SK-N-SH treated with all-trans-retinoic acid at 6 μM for 48 hours (cell line): ENCODE measurements at regions not wholly inside any gene's neighbourhood (a gene's known extent, or its start where the extent isn't known, plus 50 kb on each side); places are given as distances from the start of the nearest gene placed in this dataset.

Source experiments
- ATAC-seq: fragments of 200-7000 bp; cut with Tn5 transposase; 3 replicates; pipeline ENCODE4 v1.9.1; 2020; ENCODE audit warnings: mild to moderate bottlenecking, moderate library complexity
- ARNTL ChIP-seq: fragments of 450-650 bp; formaldehyde crosslinking; IDR thresholded peaks from 2 replicates; pipeline ENCODE4 v1.5.0; 2020; ENCODE audit warnings: low read depth, mild to moderate bottlenecking, moderate library complexity, borderline replicate concordance
- BACH2 ChIP-seq: fragments of 250-450 bp; sonication (Bioruptor Pico); IDR thresholded peaks from 2 replicates; pipeline ENCODE4 v1.9.0; 2021; ENCODE audit warnings: mild to moderate bottlenecking, borderline replicate concordance
- CREB5 ChIP-seq: fragments of 250-450 bp; sonication (Bioruptor Pico); IDR thresholded peaks from 2 replicates; pipeline ENCODE4 v1.5.1; 2020; ENCODE audit warnings: low read depth, mild to moderate bottlenecking, moderate library complexity
- CSRNP3 ChIP-seq: fragments of 250-450 bp; sonication (Bioruptor Pico); IDR thresholded peaks from 2 replicates; pipeline ENCODE4 v1.5.1; 2021; ENCODE audit warnings: mild to moderate bottlenecking, moderate library complexity
- ESRRG ChIP-seq: fragments of 250-450 bp; sonication (Bioruptor Pico); IDR thresholded peaks from 2 replicates; pipeline ENCODE4 v1.6.1; 2021; ENCODE audit warnings: mild to moderate bottlenecking
- GLIS3 ChIP-seq: fragments of 250-450 bp; sonication (Bioruptor Pico); IDR thresholded peaks from 2 replicates; pipeline ENCODE4 v1.5.0; 2020; ENCODE audit warnings: mild to moderate bottlenecking, moderate library complexity
- ISL1 ChIP-seq: fragments of 250-450 bp; sonication (Bioruptor Pico); IDR thresholded peaks from 2 replicates; pipeline ENCODE4 v2.1.2; 2022; ENCODE audit warnings: mild to moderate bottlenecking, moderate library complexity
- OSR1 ChIP-seq: fragments of 250-450 bp; sonication (Bioruptor Pico); IDR thresholded peaks from 2 replicates; pipeline ENCODE4 v1.8.0; 2022; ENCODE audit warnings: moderate library complexity, mild to moderate bottlenecking, inconsistent platforms
- PATZ1 ChIP-seq: fragments of 250-450 bp; sonication (Bioruptor Pico); IDR thresholded peaks from 2 replicates; pipeline ENCODE4 v1.8.0; 2020; ENCODE audit warnings: mild to moderate bottlenecking, moderate library complexity, borderline replicate concordance
- POU6F1 ChIP-seq: fragments of 250-450 bp; sonication (Bioruptor Pico); IDR thresholded peaks from 2 replicates; pipeline ENCODE4 v1.8.0; 2021; ENCODE audit warnings: low read depth, mild to moderate bottlenecking, moderate library complexity, borderline replicate concordance
- PPARA ChIP-seq: fragments of 250-450 bp; sonication (Bioruptor Pico); IDR thresholded peaks from 2 replicates; pipeline ENCODE4 v1.5.0; 2020; ENCODE audit warnings: mild to moderate bottlenecking, borderline replicate concordance
- RARB ChIP-seq: fragments of 250-450 bp; sonication (Bioruptor Pico); IDR thresholded peaks from 2 replicates; pipeline ENCODE4 v1.8.0; 2021; ENCODE audit warnings: mild to moderate bottlenecking, moderate library complexity
- SNAI2 ChIP-seq: fragments of 250-450 bp; sonication (Bioruptor Pico); IDR thresholded peaks from 2 replicates; pipeline ENCODE4 v1.5.0; 2020; ENCODE audit warnings: mild to moderate bottlenecking, moderate library complexity
- TCF4 ChIP-seq: fragments of 250-450 bp; sonication (Bioruptor Pico); IDR thresholded peaks from 2 replicates; pipeline ENCODE4 v1.8.0; 2021; ENCODE audit warnings: mild to moderate bottlenecking, moderate library complexity, borderline replicate concordance
- ZC3H10 ChIP-seq: fragments of 250-450 bp; sonication (Bioruptor Pico); IDR thresholded peaks from 2 replicates; pipeline ENCODE4 v1.5.1; 2021; ENCODE audit warnings: mild to moderate bottlenecking, moderate library complexity
- ZFP3 ChIP-seq: fragments of 250-450 bp; sonication (Bioruptor Pico); IDR thresholded peaks from 2 replicates; pipeline ENCODE4 v1.5.0; 2020; ENCODE audit warnings: mild to moderate bottlenecking, moderate library complexity
- ZFP30 ChIP-seq: fragments of 450-650 bp; formaldehyde crosslinking; IDR thresholded peaks from 2 replicates; pipeline ENCODE4 v1.5.0; 2022; ENCODE audit warnings: mild to moderate bottlenecking, moderate library complexity
- ZNF565 ChIP-seq: fragments of 450-650 bp; formaldehyde crosslinking; conservative IDR thresholded peaks from 2 replicates; pipeline ENCODE4 v1.5.0; 2020; ENCODE audit warnings: low read depth, mild to moderate bottlenecking, moderate library complexity
- ZNF70 ChIP-seq: fragments of 450-650 bp; formaldehyde crosslinking; IDR thresholded peaks from 2 replicates; pipeline ENCODE4 v1.5.0; 2020; ENCODE audit warnings: mild to moderate bottlenecking, moderate library complexity
- ZNF8 ChIP-seq: fragments of 450-650 bp; formaldehyde crosslinking; IDR thresholded peaks from 2 replicates; pipeline ENCODE4 v1.5.0; 2020; ENCODE audit warnings: mild to moderate bottlenecking, moderate library complexity
- TF ChIP-seq, protein P1 (sequence below): fragments of 250-450 bp; sonication (Bioruptor Pico); IDR thresholded peaks from 2 replicates; pipeline ENCODE4 v1.5.0; 2020; ENCODE audit warnings: mild to moderate bottlenecking, moderate library complexity

DNA sequence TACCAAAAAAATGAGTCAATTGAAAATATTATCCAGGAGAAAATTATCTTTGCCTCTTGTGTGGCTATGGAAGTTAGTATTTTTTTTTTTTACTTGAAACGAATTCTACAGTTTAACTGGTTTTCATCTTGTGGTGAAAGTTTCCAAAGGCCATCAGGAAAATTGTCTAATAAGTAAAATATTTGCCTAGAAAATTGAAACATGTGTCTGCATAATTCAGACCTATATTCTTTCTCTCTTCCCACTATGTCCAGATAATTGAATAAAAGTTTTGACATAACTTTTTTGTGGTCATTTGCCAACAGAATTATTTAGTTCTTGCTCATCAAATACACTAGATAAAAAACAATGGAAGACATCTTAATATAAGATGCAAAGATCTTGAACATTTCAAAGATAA lies 321.5 kb upstream of the RPS23 start:
- ATAC-seq, result peak; percentile 59
- TF ChIP-seq CREB5 (CRISPR knock-in tag) (no peak), ISL1 (peak; percentile 77), ZFP30 (CRISPR knock-in tag) (no peak)

DNA sequence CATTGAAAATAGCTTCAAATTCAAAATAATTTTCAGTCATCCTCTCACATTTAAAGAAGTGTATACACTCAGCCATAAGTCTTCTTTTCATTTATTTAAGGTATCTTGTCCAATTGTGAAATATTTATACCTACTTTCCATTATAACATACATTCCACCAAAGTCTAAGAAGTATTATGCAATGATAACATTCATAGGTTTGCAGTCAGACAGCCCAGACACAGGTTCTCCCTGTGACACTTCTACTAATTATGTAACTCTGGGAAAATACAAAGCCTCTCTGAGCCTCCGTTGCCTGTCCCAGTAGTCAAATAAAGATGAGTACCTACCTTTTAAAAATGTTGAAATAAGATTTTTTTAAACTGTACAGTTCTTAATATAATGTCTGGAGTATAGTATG lies 320.9 kb upstream of the RPS23 start:
- TF ChIP-seq ZNF70 (CRISPR knock-in tag) (no peak), GLIS3 (CRISPR knock-in tag) (no peak), ZNF8 (no peak), OSR1 (CRISPR knock-in tag) (no peak), CSRNP3 (no peak), TCF4 (CRISPR knock-in tag) (no peak), CREB5 (CRISPR knock-in tag) (no peak), ZC3H10 (CRISPR knock-in tag) (no peak), PATZ1 (CRISPR knock-in tag) (no peak), PPARA (CRISPR knock-in tag) (no peak)
- TF ChIP-seq, protein P1, sequence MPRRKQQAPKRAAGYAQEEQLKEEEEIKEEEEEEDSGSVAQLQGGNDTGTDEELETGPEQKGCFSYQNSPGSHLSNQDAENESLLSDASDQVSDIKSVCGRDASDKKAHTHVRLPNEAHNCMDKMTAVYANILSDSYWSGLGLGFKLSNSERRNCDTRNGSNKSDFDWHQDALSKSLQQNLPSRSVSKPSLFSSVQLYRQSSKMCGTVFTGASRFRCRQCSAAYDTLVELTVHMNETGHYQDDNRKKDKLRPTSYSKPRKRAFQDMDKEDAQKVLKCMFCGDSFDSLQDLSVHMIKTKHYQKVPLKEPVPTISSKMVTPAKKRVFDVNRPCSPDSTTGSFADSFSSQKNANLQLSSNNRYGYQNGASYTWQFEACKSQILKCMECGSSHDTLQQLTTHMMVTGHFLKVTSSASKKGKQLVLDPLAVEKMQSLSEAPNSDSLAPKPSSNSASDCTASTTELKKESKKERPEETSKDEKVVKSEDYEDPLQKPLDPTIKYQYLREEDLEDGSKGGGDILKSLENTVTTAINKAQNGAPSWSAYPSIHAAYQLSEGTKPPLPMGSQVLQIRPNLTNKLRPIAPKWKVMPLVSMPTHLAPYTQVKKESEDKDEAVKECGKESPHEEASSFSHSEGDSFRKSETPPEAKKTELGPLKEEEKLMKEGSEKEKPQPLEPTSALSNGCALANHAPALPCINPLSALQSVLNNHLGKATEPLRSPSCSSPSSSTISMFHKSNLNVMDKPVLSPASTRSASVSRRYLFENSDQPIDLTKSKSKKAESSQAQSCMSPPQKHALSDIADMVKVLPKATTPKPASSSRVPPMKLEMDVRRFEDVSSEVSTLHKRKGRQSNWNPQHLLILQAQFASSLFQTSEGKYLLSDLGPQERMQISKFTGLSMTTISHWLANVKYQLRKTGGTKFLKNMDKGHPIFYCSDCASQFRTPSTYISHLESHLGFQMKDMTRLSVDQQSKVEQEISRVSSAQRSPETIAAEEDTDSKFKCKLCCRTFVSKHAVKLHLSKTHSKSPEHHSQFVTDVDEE, result no peak
- TF ChIP-seq, all 23 proteins: peak for 0
- ATAC-seq, result no peak

DNA sequence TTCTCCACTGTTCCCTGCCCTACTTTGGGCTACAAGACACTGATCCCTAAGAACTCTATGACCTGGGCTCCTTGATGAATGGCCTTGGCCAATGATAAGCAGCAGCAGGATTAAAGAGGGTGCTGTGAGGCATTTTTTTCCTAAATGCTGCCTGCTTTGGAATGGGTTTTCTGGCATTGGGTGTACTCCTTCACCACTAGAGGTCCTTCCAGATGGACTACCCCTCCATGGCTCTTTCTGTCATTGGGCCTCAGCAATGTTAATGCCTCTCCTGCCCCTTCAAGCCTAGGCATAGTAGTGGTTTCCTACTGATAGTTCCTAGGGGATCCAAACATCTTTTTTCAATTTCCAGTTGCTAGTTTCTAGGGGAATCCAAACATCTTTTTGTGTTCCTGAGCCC lies 319.3 kb upstream of the RPS23 start:
- ATAC-seq, result no peak
- TF ChIP-seq OSR1 (CRISPR knock-in tag) (no peak), ZC3H10 (CRISPR knock-in tag) (no peak), ISL1 (no peak), ZNF565 (CRISPR knock-in tag) (no peak), RARB (no peak), ZFP3 (CRISPR knock-in tag) (no peak), SNAI2 (CRISPR knock-in tag) (no peak), POU6F1 (CRISPR knock-in tag) (no peak), PPARA (CRISPR knock-in tag) (no peak), PATZ1 (CRISPR knock-in tag) (no peak), CREB5 (CRISPR knock-in tag) (no peak), ARNTL (CRISPR knock-in tag) (no peak), ESRRG (CRISPR knock-in tag) (no peak), ZNF70 (CRISPR knock-in tag) (no peak), TCF4 (CRISPR knock-in tag) (no peak), BACH2 (CRISPR knock-in tag) (no peak)
- TF ChIP-seq, protein P1, result no peak
